ENCODE measurements at regions not wholly inside any gene's neighbourhood (a gene's known extent, or its start where the extent isn't known, plus 50 kb on each side); places are given as distances from the start of the nearest gene placed in this dataset.

DNA sequence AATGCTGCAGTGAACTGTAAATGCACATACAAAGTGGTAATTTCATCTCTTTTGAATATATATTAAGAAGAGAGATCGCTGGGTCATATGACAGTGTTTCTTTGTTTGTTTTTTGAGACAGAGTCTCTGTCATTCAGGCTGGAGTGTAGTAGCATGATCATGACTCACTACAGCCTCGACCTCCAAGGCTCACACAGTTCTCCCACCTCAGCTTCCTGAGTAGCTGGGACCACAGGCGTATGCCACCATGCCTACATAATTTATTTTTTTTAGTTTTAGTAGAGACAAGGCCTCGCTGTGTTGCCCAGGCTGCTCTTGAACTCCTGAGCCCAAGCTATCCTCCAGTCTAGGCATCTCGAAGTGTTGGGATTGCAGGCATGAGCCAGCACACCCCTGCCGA, 62.4 kb upstream of the ACSS3 start:
- H3K36me3 Mint-ChIP-seq (ENCODE audit: insufficient read depth, unreplicated experiment) = no peaks in the 10 kb centered on the region
- intact Hi-C loops (cut with micrococcal nuclease; ENCODE audit: unreplicated experiment) = no loop called here
- H3K27me3 Mint-ChIP-seq (ENCODE audit: unreplicated experiment) = no peaks in the 10 kb centered on the region
- H3K9me3 Mint-ChIP-seq (ENCODE audit: low read depth, unreplicated experiment) = no peaks in the 10 kb centered on the region
- DNase-seq = no peak
- no peaks in the 10 kb centered on the region for H3K4me1 Mint-ChIP-seq (ENCODE audit: low read depth, unreplicated experiment)
- no peak overlapping the region for H3K27ac Mint-ChIP-seq (ENCODE audit: unreplicated experiment)
- CTCF ChIA-PET = no interaction called here
- BruUV-seq (replicated peaks) = no TSS peak
- TF ChIP-seq CTCF (IDR thresholded peaks at IDR 0.05; ENCODE audit: unreplicated experiment) = no peak
- H3K4me3 Mint-ChIP-seq (ENCODE audit: low read depth, unreplicated experiment) = no peak overlapping the region

DNA sequence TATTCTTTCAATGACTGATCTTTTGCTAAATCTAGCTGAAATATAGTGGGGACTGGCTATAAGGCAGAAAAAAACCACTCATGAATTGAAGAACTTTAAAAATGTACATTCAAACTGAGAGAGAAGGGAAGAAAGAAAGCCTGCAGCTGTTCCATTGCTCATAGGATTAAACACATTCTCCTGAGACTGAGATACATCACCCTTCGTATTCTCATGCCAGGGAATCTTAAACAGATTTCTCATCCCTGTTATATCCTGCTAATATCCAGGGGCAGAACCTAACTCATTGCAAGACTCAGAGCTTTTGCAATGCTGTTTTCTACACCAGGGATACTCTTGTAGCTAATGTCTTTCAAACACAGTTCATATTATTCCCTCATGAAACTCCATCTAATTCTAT, 67.2 kb upstream of the ACSS3 start:
- no peak for DNase-seq
- no peak overlapping the region for H3K4me3 Mint-ChIP-seq (ENCODE audit: low read depth, unreplicated experiment)
- no peaks in the 10 kb centered on the region for H3K4me1 Mint-ChIP-seq (ENCODE audit: low read depth, unreplicated experiment)
- no peaks in the 10 kb centered on the region for H3K27me3 Mint-ChIP-seq (ENCODE audit: unreplicated experiment)
- H3K36me3 Mint-ChIP-seq (ENCODE audit: insufficient read depth, unreplicated experiment) = no peaks in the 10 kb centered on the region
- no peak for TF ChIP-seq CTCF (IDR thresholded peaks at IDR 0.05; ENCODE audit: unreplicated experiment)
- BruUV-seq (replicated peaks) = no TSS peak
- H3K9me3 Mint-ChIP-seq (ENCODE audit: low read depth, unreplicated experiment) = no peaks in the 10 kb centered on the region
- CTCF ChIA-PET = interaction anchor here (0.6 kb wide), 1 partner anchor 28 kb away, joined by 8 read pairs; no protein-coding TSS in a partner anchor
- intact Hi-C loops (cut with micrococcal nuclease; ENCODE audit: unreplicated experiment) = no loop called here
- no peak overlapping the region for H3K27ac Mint-ChIP-seq (ENCODE audit: unreplicated experiment)

DNA sequence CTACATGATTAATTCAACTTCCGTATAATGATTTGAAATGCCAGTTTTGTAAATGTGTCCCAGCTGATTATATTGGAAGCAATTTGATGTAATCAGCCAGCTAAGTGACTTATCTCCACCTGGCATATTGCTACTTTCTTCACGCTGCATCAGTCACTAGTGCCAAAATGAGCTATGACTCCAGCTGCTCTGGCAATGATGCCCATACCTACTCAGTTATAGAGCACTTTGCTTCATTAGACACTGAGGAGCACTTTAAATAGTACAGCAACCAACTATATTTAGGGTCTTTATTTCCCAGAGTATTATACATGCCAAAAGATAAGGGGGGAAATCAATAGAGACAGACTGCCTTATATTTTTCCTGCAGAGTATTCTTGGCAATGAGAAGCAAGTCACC, 67.9 kb upstream of the LIN7A start:
- Mint-ChIP-seq H3K9me3 (ENCODE audit: low read depth, unreplicated experiment) (peaks cover 2% of the 10 kb centered on the region), H3K27ac (ENCODE audit: unreplicated experiment) (no peak overlapping the region), H3K36me3 (ENCODE audit: insufficient read depth, unreplicated experiment) (no peaks in the 10 kb centered on the region), H3K4me1 (ENCODE audit: low read depth, unreplicated experiment) (no peaks in the 10 kb centered on the region), H3K27me3 (ENCODE audit: unreplicated experiment) (no peaks in the 10 kb centered on the region), H3K4me3 (ENCODE audit: low read depth, unreplicated experiment) (no peak overlapping the region)
- no TSS peak for BruUV-seq (replicated peaks)
- intact Hi-C loops (cut with micrococcal nuclease; ENCODE audit: unreplicated experiment) = no loop called here
- CTCF ChIA-PET = no interaction called here
- no peak for TF ChIP-seq CTCF (IDR thresholded peaks at IDR 0.05; ENCODE audit: unreplicated experiment)
- no peak for DNase-seq

DNA sequence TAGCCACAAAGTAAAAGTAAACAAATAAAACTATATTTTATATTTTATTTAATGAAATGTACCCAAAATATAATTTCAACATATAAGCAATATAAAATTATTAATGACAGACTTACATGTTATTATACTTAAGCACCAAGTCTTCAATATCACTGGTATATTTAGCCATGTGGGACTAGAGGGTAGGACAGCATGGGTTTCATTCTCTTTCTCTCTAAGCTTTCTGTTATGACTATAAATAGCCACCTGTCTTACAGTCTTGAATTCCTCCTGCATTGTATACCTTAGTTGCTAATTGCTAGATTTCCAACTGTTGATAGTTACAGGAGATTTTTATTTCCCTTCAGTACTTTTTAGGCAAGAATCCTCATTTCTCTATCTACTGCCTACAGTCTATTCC, 63.1 kb upstream of the LIN7A start:
- Mint-ChIP-seq H3K27me3 (ENCODE audit: unreplicated experiment) (no peaks in the 10 kb centered on the region), H3K9me3 (ENCODE audit: low read depth, unreplicated experiment) (peaks cover 2% of the 10 kb centered on the region), H3K27ac (ENCODE audit: unreplicated experiment) (no peak overlapping the region), H3K4me1 (ENCODE audit: low read depth, unreplicated experiment) (no peaks in the 10 kb centered on the region), H3K36me3 (ENCODE audit: insufficient read depth, unreplicated experiment) (no peaks in the 10 kb centered on the region), H3K4me3 (ENCODE audit: low read depth, unreplicated experiment) (no peak overlapping the region)
- DNase-seq = no peak
- no peak for TF ChIP-seq CTCF (IDR thresholded peaks at IDR 0.05; ENCODE audit: unreplicated experiment)
- no TSS peak for BruUV-seq (replicated peaks)
- CTCF ChIA-PET = no interaction called here
- intact Hi-C loops (cut with micrococcal nuclease; ENCODE audit: unreplicated experiment) = no loop called here

GRCh38 chr12:80988986-80989385, 51.3 kb upstream of the LIN7A start:
- CTCF ChIA-PET = no interaction called here
- no peaks in the 10 kb centered on the region for H3K36me3 Mint-ChIP-seq (ENCODE audit: insufficient read depth, unreplicated experiment)
- DNase-seq = peak; percentile 25
- TF ChIP-seq CTCF (IDR thresholded peaks at IDR 0.05; ENCODE audit: unreplicated experiment) = no peak
- no peaks in the 10 kb centered on the region for H3K9me3 Mint-ChIP-seq (ENCODE audit: low read depth, unreplicated experiment)
- no peak overlapping the region for H3K27ac Mint-ChIP-seq (ENCODE audit: unreplicated experiment)
- no peaks in the 10 kb centered on the region for H3K27me3 Mint-ChIP-seq (ENCODE audit: unreplicated experiment)
- H3K4me3 Mint-ChIP-seq (ENCODE audit: low read depth, unreplicated experiment) = no peak overlapping the region
- H3K4me1 Mint-ChIP-seq (ENCODE audit: low read depth, unreplicated experiment) = peaks cover 7% of the 10 kb centered on the region
- intact Hi-C loops (cut with micrococcal nuclease; ENCODE audit: unreplicated experiment) = no loop called here
- no TSS peak for BruUV-seq (replicated peaks)
